ENCODE measurements at regions not wholly inside any gene's neighbourhood (a gene's known extent, or its start where the extent isn't known, plus 50 kb on each side); places are given as distances from the start of the nearest gene placed in this dataset.
A peak's percentile ranks its signal among the peaks of the same experiment; 100 is the strongest.

GRCh38 chr5:40412771-40413170, 266.9 kb upstream of the PTGER4 start:
- DNase-seq, result no peak

- DNase-seq, result no peak
Measured at GRCh38 chr5:40410964-40411635, 268.6 kb upstream of the PTGER4 start.

DNA sequence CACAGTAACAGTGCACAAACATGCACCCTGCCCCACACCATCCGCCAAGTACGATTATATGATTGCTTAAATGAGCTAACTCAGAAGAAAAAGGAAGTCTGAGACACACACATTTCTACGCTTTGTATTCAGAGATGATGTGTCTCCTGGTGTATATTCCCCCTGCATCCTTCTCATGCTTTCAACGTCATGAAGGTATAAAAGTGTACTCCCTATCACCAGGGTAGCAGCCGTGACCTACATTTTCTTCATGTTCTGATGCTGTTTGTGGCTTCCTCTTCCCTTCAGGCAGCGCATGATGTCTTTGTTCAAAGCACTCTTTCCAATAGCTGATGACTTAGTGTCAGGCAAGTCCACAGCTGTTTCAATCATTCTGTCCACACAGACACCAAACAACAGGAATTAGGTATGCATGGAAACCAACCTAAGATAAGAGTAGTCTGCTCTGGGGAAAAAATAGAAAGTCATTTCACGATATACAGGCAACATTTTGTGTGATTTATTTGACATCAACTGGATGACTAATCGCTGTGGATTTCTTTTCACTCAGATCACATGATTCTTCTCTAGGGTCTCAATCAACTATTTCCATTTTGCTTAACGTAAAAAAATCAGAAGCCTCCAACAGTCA, 269.4 kb upstream of the PTGER4 start:
- DNase-seq, result peak; percentile 68

GRCh38 chr5:40409601-40410000, 270.1 kb upstream of the PTGER4 start:
- peak; percentile 37 for DNase-seq

- DNase-seq, result peak; percentile 20
Measured at GRCh38 chr5:40406741-40407211, 272.9 kb upstream of the PTGER4 start.

DNA sequence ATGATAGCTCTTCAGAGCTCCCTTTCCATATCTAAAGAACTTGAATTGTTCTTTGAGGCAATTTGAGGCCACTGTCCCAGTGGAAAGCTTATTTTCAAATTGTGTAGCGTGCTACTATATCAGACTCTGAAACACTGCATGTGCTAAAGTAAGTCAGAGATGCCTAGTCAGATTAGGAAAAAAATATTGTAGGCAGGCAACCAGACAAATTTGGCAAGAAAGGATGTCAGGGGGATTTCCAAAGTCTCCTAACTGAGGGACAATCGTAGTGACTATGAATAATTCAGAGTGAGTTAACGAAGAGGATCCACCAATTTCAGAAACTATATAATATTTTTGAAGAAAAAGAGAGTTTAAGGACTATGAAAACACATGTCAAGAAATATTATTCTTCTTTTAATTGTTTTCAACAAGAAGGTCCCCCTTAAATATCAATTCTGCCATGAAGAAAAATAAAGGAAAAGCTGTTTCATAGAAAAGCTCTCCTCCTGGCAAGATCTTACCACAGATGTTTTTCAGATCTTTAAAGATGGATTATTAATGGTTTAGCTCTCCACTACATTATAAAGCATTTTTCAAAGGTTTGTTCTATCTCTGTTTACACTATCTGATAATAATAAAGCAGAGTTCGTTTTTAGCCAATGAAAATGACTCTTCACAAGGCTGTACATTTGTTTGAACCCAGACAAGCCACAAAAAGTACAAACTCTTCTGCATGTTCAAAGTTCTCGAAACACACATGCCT, 273.5 kb upstream of the PTGER4 start:
- DNase-seq, result no peak

- no peak for DNase-seq
Measured at GRCh38 chr5:40405230-40405629, 274.5 kb upstream of the PTGER4 start.

DNA sequence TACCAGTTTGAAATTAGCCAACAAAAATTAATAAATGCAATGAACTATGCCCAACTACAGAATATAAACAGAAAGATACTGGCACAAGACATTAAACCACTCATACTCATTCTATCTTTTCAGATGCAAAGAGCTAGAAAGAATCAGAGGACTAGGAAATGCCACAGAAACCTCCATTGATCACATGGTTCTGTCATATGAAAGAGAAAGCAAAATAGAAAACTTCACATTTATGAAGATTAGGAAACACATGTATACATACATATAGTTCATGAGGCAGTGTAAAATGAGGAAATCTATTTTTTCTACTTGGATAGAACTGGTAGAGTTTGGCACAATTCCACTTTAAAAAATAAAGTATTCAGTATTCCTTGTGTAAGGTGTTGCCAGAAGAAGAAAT, 275.1 kb upstream of the PTGER4 start:
- no peak for DNase-seq

- DNase-seq, result peak; percentile 65
Measured at GRCh38 chr5:40402007-40402364, 277.7 kb upstream of the PTGER4 start.

DNA sequence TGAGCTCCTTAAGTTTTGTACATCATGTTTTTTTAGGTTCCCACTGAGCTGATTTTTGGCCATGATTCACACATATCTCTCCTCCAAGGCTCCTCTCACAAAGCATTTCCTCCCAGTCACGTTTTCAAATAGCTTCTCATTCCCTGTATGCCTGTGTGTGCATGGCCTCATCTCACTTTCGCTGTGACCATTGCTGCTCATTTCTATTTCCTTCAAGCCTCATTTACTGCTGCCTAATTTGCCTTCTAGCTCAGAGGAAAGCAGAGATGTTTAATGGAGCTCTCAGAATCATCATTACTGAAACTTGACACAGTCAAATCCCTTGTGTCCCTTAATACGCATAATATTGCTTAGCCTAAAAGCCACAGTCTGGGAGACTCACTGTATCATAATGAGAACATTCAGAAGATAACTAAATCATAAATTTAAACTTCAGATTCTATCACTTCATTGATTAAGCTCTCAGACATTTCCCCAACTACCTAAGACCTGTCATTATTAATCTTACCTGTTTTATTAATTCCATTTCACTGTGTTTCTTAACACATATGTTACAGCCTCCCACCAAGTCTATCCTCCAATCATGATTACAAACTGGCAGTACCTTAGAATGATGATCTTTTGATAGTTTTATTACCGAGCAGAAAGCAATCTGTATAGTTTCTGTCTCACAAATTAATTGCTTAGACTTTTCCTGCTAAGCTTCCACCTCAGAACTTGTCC, 278.3 kb upstream of the PTGER4 start:
- peak; percentile 30 for DNase-seq

GRCh38 chr5:40400245-40400644, 279.5 kb upstream of the PTGER4 start:
- DNase-seq, result no peak

DNA sequence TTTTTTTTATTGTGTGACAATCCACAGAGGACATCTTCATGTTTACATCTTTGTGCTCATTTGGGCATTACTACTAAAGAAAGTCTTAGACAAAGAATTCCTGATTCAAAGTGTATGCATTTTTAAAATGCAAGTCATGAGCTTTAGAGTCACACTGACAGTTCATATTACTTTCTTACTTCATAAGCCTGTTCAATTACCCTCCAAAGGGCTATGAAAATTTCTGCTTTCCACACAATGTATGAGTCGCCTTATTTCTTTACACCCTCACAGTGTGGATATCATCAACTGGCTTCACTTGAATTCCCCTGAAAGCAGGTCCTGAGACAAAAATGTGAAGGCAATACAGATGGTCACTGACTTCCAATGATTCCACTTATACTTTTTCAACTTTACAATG, 280.4 kb upstream of the PTGER4 start:
- DNase-seq, result no peak

DNA sequence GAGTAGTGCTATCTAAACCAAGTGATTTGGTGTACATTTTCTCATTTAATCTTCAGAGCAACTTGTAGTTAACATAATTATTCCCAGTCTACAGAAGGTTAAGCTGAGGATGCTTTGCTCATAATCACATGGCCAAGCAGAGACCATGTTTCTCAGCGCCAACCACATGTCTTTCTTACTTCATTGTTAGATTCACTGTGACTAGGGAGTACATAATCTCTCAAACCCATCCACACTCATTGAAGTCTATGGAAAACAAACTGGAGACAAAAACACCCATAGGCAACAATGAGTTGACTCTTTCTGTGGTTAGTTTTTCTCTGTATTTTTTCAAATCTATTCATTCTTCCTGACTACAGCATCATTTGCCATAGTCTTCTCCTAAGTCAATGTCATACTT, 281.7 kb upstream of the PTGER4 start:
- no peak for DNase-seq

DNA sequence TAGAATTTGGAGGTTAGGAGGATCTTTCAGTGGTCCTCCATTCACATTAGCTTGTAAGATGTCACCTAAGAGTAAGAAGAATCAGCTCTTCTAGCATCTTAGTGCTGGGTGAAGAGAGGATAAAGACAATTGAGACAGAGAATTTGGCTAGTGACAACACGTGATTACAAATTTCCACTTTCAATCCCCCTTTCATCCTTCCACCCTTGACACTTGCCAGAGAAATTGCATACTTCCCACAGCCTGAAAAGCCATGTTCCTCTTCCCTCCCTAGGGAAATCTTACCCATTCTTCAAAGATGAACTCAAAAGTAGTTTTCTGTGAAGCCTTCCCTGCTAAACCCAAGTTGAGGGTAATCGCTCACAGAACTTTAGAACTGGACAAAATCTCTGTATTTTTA, 282.6 kb upstream of the PTGER4 start:
- no peak for DNase-seq

DNA sequence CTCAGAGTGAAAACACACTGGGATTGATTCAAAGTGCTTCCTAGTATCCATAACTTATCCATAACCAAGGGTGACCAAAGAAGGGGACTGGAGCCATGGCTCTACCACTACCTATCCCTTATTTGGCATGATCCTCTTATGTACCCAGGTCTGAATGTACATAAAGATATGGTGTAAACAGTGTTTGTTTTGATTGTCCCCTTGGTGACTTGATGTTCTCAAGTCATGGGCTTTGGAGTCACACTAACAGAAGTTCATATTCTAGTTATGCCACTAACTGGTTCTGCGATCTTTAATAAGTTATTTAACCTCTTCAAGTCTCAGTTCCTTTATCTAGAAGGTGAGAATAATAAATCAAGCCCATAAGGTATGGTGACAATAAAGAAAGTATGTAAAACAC, 283.4 kb upstream of the PTGER4 start:
- no peak for DNase-seq

DNA sequence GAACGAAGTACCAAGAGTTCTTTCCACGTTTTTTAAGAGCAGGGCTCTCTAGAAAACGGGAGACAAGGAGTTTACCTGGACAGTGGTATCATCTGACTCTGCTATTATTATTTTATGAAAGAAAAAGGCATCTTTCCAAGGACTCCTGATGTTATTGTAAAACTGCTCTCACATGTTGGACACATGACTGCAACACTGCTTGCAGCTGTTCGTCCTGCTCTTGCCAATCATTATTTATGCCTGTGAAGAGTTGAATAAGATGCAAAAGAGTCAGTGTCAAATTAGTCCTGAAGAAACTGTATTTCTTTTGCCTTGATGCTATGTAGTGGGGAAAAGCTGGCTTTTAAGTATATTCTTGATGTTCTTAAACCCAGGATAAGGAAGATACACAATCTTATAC, 284.5 kb upstream of the PTGER4 start:
- DNase-seq, result no peak

DNA sequence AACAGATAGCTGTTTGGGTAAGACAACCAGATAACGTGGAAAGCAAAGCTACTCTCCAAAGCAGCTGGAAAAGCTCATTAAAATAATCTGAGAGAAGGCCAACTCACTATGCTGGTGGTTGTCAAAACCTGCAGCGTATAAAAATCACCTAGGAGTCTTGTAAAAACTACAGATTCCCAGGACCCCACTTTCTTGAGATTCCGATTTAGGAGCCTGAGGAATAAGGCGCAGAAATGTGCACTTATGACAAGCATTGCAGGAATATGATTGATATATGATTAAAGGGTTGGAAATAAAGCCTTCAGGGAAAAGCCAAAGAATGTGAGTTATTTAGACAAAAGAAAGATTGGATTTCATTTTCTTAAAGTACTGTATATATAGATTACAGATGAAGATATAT, 285.0 kb upstream of the PTGER4 start:
- no peak for DNase-seq

DNA sequence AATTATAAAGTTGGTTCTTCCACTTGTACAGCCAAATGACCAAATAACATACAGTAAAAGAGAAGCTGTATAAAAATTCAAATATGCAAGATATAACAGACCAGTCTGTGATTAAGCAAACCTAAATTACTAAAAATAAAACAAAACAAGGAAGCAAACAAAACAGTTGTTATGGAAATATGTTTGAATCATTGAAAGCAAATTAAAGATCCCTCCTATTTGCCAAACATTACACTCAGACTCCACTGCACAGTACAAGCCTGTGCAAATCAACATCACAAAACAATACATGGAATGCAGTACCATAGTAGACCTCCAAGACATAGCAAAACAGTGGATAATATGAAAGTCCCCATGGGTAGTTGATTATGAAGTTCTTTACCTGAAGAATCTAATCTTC, 288.1 kb upstream of the PTGER4 start:
- DNase-seq, result no peak

- DNase-seq, result no peak
Measured at GRCh38 chr5:40390281-40391149, 289.2 kb upstream of the PTGER4 start.

DNA sequence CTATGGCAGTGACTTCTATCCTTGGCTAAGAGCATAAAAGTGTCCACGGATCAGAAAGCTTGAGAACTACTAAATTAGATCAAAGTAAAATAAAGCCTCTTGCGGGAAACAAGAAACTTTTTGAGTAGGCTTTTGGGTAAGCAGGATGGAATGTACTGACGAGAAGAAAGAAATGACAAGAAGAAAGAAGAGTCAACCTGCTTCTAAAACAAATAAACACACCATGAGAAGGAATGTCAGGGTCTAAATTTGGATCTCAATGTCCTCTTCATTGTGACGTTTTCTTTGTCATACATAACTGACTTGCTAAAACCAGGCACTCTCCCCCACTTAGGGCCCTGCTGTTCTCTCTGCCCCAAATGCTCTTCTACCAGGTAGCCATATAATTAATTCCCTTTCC, 290.1 kb upstream of the PTGER4 start:
- no peak for DNase-seq

DNA sequence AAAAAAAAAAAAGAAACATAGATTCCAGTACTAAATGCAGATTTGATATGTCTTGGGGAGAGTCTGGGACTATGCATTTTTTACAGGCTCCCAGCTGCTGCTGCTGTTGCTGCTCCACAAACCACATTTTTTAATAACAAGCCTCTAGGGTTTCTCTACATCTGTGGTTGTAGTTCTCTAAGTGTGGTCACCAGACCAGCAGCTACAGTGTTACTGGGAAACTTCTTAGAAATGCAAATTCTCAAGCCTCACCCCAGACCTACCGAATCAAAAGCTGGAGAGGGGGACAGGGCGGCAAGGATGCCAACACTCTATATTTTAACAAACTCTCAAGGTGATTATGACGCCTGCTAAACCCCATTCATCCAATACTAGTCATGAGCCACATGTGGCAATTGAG, 293.4 kb upstream of the PTGER4 start:
- peak; percentile 29 for DNase-seq

- DNase-seq, result no peak
Measured at GRCh38 chr5:40385544-40385943, 294.2 kb upstream of the PTGER4 start.
